GM13977 (cell line): ENCODE measurements at regions not wholly inside any gene's neighbourhood (a gene's known extent, or its start where the extent isn't known, plus 50 kb on each side); places are given as distances from the start of the nearest gene placed in this dataset.

ENCODE experiments used
- DNase-seq: peaks from one replicate; pipeline ENCODE4 v3.0.0; 2012; ENCODE audit warnings: low spot score
- in situ Hi-C: fragments of 300-500 bp; cut with MboI; formaldehyde crosslinking; loops from one replicate; pipeline ENCODE4 v1.12.0; 2022; ENCODE audit warnings: low sequenced_read_pairs, low pct_unique_long_range_greater_than_20kb, mixed read lengths, inconsistent platforms; ENCODE audit not compliant: unreplicated experiment
- TF ChIP-seq, protein P1 (sequence below): IDR thresholded peaks from 2 replicates; pipeline ENCODE4 v1.5.1; 2012; ENCODE audit warnings: mild to moderate bottlenecking, control low read depth; ENCODE audit not compliant: insufficient read depth; ENCODE audit errors: extremely low read depth, missing control alignments

DNA sequence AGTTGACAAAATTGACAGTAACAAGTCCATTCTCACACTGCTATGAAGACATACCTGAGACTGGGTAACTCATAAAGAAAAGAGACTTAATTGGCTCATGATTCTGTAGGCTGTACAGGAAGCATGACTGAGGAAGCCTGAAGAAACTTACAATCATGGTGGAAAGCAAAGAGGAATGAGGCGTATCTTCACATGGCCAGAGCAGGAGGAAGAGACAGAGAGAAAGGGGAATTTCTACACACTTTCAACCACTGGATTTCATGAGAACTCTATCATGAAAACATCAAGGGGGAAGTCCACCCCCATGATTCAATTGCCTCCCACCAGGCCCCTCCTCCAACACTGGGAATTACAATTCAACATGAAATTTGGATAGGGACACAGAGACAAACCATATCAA lies 758.4 kb upstream of the SLITRK1 start:
- TF ChIP-seq, protein P1, sequence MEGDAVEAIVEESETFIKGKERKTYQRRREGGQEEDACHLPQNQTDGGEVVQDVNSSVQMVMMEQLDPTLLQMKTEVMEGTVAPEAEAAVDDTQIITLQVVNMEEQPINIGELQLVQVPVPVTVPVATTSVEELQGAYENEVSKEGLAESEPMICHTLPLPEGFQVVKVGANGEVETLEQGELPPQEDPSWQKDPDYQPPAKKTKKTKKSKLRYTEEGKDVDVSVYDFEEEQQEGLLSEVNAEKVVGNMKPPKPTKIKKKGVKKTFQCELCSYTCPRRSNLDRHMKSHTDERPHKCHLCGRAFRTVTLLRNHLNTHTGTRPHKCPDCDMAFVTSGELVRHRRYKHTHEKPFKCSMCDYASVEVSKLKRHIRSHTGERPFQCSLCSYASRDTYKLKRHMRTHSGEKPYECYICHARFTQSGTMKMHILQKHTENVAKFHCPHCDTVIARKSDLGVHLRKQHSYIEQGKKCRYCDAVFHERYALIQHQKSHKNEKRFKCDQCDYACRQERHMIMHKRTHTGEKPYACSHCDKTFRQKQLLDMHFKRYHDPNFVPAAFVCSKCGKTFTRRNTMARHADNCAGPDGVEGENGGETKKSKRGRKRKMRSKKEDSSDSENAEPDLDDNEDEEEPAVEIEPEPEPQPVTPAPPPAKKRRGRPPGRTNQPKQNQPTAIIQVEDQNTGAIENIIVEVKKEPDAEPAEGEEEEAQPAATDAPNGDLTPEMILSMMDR, result no peak
- no peak for DNase-seq
- in situ Hi-C loops, result no loop called here

- no peak for DNase-seq
- TF ChIP-seq, protein P1, result no peak
- in situ Hi-C loops, result no loop called here
Observed at GRCh38 chr13:84630476-84630875, 748.2 kb upstream of the SLITRK1 start.

GRCh38 chr13:84616864-84617263 lies 734.6 kb upstream of the SLITRK1 start:
- TF ChIP-seq, protein P1, result no peak
- no peak for DNase-seq
- in situ Hi-C loops, result no loop called here

DNA sequence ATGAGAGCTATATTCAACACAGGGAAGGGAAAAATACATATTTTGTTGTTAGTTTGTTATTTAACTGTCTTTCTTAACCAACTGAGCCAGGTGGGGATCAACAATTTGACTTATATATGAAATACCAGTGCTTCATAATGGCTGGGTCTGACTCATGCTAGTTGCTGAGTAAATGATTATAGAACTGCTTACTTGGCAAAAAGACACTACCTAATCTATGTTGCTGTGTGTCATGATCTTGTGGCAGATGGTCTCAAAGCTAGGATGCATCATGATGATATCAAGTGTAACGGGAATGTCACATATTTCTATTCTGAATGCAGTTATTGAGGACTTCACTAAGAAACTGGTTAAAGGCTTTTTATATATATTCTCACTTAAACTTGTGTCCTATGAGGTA lies 727.4 kb upstream of the SLITRK1 start:
- TF ChIP-seq, protein P1, result no peak
- in situ Hi-C loops, result no loop called here

GRCh38 chr13:84607261-84608013 lies 725.2 kb upstream of the SLITRK1 start:
- TF ChIP-seq, protein P1, result no peak
- no peak for DNase-seq

More for the DNA sequence above, 727.4 kb upstream of the SLITRK1 start:
- DNase-seq, result no peak

GRCh38 chr13:84606616-84607015 lies 724.3 kb upstream of the SLITRK1 start:
- no peak for DNase-seq
- TF ChIP-seq, protein P1, result no peak

More at GRCh38 chr13:84607261-84608013, 725.2 kb upstream of the SLITRK1 start:
- in situ Hi-C loops, result no loop called here

DNA sequence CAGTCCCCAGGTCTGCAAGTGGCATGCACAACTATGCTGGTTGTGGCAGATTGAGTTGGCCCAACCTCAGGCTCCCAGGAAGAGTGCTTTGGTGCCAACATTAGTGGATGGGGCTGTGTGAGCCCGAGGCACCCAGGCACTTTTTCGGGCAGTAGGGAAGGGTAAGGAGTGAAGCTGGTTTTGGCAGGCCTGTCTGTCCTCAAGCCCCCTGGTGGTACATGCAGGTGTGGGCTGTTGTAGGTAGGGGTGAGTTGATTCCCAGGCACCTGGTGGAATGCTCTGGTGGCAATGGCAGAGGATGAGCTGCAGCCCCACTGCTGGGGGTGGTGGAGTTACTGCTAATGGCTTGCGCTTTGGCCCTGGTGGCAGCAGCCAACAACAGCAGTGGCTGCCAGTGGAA lies 723.7 kb upstream of the SLITRK1 start:
- in situ Hi-C loops, result no loop called here
- no peak for DNase-seq
- TF ChIP-seq, protein P1, result no peak

More at GRCh38 chr13:84606616-84607015, 724.3 kb upstream of the SLITRK1 start:
- in situ Hi-C loops, result no loop called here
